ENCODE measurements at regions not wholly inside any gene's neighbourhood (a gene's known extent, or its start where the extent isn't known, plus 50 kb on each side); places are given as distances from the start of the nearest gene placed in this dataset.
A peak's percentile ranks its signal among the peaks of the same experiment; 100 is the strongest.

GRCh38 chr4:134645778-134646177 lies 444.2 kb upstream of the PABPC4L start:
- DNase-seq (no peak), FAIRE-seq (no peak)
- no peak for TF ChIP-seq CTCF (IDR thresholded peaks at IDR 0.05; ENCODE audit: borderline replicate concordance, extremely low read depth, insufficient read depth)

GRCh38 chr4:134636338-134637051 lies 434.9 kb upstream of the PABPC4L start:
- TF ChIP-seq CTCF (IDR thresholded peaks at IDR 0.05; ENCODE audit: borderline replicate concordance, extremely low read depth, insufficient read depth) = no peak
- no peak overlapping the region for H3K9ac ChIP-seq (ENCODE audit: low read length in 3 of 3)
- DNase-seq = no peak
- FAIRE-seq = no peak
- no peaks in the 10 kb centered on the region for H3K9me3 ChIP-seq (ENCODE audit: control insufficient read depth in 2 of 3, insufficient read depth in 1 of 3, low read length in 3 of 3)
- H3K27ac ChIP-seq (ENCODE audit: low read depth in 2 of 2, low read length in 2 of 2) = no peak overlapping the region
- intact Hi-C loops (cut with DNase I) = no loop called here
- H3K36me3 ChIP-seq (ENCODE audit: control insufficient read depth in 2 of 3, insufficient read depth in 3 of 3, low read length in 3 of 3) = no peaks in the 10 kb centered on the region
- no peaks in the 10 kb centered on the region for H3K27me3 ChIP-seq (ENCODE audit: control insufficient read depth, insufficient read depth, low read length)
- H3K4me3 ChIP-seq (ENCODE audit: low read length in 3 of 3) = no peak overlapping the region
- H3K4me1 ChIP-seq (ENCODE audit: control insufficient read depth in 2 of 3, insufficient read depth in 2 of 3, low read depth in 1 of 3, low read length in 3 of 3) = no peaks in the 10 kb centered on the region

More at GRCh38 chr4:134645778-134646177, 444.2 kb upstream of the PABPC4L start:
- no peaks in the 10 kb centered on the region for H3K27me3 ChIP-seq (ENCODE audit: control insufficient read depth, insufficient read depth, low read length)
- H3K4me3 ChIP-seq (ENCODE audit: low read length in 3 of 3) = no peak overlapping the region
- H3K27ac ChIP-seq (ENCODE audit: low read depth in 2 of 2, low read length in 2 of 2) = no peak overlapping the region
- H3K9ac ChIP-seq (ENCODE audit: low read length in 3 of 3) = no peak overlapping the region
- H3K36me3 ChIP-seq (ENCODE audit: control insufficient read depth in 2 of 3, insufficient read depth in 3 of 3, low read length in 3 of 3) = no peaks in the 10 kb centered on the region
- intact Hi-C loops (cut with DNase I) = no loop called here
- H3K4me1 ChIP-seq (ENCODE audit: control insufficient read depth in 2 of 3, insufficient read depth in 2 of 3, low read depth in 1 of 3, low read length in 3 of 3) = no peaks in the 10 kb centered on the region
- no peaks in the 10 kb centered on the region for H3K9me3 ChIP-seq (ENCODE audit: control insufficient read depth in 2 of 3, insufficient read depth in 1 of 3, low read length in 3 of 3)

GRCh38 chr4:134634301-134634700 lies 432.7 kb upstream of the PABPC4L start:
- DNase-seq = no peak
- intact Hi-C loops (cut with DNase I) = no loop called here
- H3K4me1 ChIP-seq (ENCODE audit: control insufficient read depth in 2 of 3, insufficient read depth in 2 of 3, low read depth in 1 of 3, low read length in 3 of 3) = no peaks in the 10 kb centered on the region
- no peak for FAIRE-seq
- no peaks in the 10 kb centered on the region for H3K27me3 ChIP-seq (ENCODE audit: control insufficient read depth, insufficient read depth, low read length)
- no peak overlapping the region for H3K27ac ChIP-seq (ENCODE audit: low read depth in 2 of 2, low read length in 2 of 2)
- H3K9me3 ChIP-seq (ENCODE audit: control insufficient read depth in 2 of 3, insufficient read depth in 1 of 3, low read length in 3 of 3) = no peaks in the 10 kb centered on the region
- no peak overlapping the region for H3K4me3 ChIP-seq (ENCODE audit: low read length in 3 of 3)
- H3K9ac ChIP-seq (ENCODE audit: low read length in 3 of 3) = no peak overlapping the region
- H3K36me3 ChIP-seq (ENCODE audit: control insufficient read depth in 2 of 3, insufficient read depth in 3 of 3, low read length in 3 of 3) = no peaks in the 10 kb centered on the region
- no peak for TF ChIP-seq CTCF (IDR thresholded peaks at IDR 0.05; ENCODE audit: borderline replicate concordance, extremely low read depth, insufficient read depth)

- Histone ChIP-seq H3K9me3 (ENCODE audit: control insufficient read depth in 2 of 3, insufficient read depth in 1 of 3, low read length in 3 of 3) (no peaks in the 10 kb centered on the region), H3K4me3 (ENCODE audit: low read length in 3 of 3) (no peak overlapping the region), H3K36me3 (ENCODE audit: control insufficient read depth in 2 of 3, insufficient read depth in 3 of 3, low read length in 3 of 3) (no peaks in the 10 kb centered on the region), H3K27me3 (ENCODE audit: control insufficient read depth, insufficient read depth, low read length) (no peaks in the 10 kb centered on the region), H3K9ac (ENCODE audit: low read length in 3 of 3) (no peak overlapping the region), H3K4me1 (ENCODE audit: control insufficient read depth in 2 of 3, insufficient read depth in 2 of 3, low read depth in 1 of 3, low read length in 3 of 3) (peaks cover 4 to 6% (median 5%) of the 10 kb centered on the region in 3 donors), H3K27ac (ENCODE audit: low read depth in 2 of 2, low read length in 2 of 2) (no peak overlapping the region)
- no peak for TF ChIP-seq CTCF (IDR thresholded peaks at IDR 0.05; ENCODE audit: borderline replicate concordance, extremely low read depth, insufficient read depth)
- DNase-seq (peak in 1 of 5 donors; percentile 45), FAIRE-seq (no peak)
- intact Hi-C loops (cut with DNase I) = no loop called here
These were observed 430.5 kb upstream of the PABPC4L start for GRCh38 chr4:134632056-134632455.
